NOMO-1 (cell line): ENCODE measurements at regions not wholly inside any gene's neighbourhood (a gene's known extent, or its start where the extent isn't known, plus 50 kb on each side); places are given as distances from the start of the nearest gene placed in this dataset.

Experiments used
- DNase-seq, 2 experiments: peaks; one replicate each; lab custom pipeline; 2025; ENCODE audit not compliant: unreplicated experiment in 2 of 2; lab: John Stamatoyannopoulos, UW

DNA sequence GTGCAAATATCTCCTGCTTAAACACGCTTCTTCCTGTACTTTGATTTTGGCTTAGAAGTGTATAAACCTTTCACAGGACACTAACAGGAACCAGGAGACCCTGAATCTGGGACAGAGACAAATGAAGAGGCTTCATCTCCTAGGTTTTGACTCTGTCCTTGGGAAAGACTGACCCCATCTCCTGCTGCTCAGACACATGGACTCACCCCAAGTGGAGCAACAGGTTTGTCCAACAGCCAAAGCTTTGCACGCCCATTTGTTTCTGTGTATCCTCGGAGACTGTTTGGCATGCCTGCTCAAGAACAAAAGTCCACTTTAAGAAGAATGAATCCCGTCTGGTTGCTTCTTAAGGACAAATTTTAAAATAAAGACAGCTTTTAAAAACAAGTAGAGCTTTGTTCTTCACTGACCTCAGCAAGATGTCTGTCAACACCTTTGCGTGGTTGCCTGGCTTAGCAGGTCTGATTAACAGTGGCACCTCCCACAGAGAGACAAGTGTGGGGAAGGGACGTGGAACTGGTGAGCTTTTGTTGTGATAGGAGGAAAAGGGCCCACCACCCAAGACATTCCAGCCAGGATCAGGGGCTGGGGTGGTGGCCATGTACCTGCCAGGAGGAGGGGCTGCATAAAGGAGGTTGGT is 202.6 kb downstream of the SOD2 start:
- no peak for DNase-seq

DNA sequence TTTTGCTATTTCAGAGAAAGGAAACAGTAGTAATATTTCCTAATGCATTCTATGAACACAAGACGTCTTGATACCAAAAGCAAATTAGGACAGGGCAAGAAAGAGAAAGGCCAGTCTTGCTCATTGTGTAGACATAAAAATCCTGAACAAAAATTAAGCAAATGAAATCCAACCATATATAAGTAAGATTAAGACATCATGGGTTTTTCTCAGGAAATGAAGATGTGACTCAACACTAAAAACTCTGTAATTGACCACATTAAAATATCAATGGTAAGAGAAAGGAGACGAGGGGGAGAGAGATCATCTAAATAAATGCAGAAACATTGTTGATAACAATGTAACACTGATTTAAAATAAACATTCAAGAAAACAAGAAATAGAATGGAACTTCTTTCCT is 205.4 kb downstream of the SOD2 start:
- DNase-seq, result no peak

DNA sequence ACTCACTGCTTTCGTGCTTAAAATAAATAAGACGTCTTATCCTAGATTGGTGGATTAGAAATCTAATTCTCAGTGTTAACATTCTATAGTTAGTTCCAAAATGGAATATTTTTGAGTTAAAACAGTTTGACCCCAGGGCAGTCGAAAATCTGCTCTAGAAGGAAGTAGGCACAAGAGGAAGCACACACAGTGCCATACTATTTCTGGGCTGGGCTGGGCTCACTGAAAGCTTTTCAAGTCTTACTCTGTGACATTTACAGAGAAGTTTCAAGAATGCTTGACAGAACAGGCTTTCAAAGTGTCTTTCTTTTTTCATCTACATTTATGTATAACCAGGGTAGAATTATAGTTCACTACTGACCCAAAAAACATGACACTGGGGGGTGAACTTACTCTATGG is 209.8 kb downstream of the SOD2 start:
- DNase-seq, result no peak

DNA sequence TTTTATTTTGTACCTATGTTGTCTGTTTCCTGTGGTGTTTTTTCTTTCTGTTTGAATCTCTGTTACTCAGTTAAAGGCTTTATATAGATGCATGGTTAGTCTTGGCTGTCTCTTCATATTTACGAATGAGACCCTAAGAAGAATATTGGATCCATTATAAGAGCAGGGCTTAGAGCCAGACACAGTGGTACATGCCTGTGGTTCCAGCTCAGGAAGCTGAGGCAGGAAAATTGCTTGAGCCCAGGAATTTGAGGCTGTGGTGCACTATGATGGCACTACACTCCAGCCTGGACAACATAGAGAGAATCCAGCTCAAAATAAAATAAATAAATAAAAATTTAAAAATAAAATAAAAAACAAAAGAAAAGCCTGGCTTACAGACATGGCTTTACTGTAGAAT is 211.1 kb downstream of the SOD2 start:
- no peak for DNase-seq

DNA sequence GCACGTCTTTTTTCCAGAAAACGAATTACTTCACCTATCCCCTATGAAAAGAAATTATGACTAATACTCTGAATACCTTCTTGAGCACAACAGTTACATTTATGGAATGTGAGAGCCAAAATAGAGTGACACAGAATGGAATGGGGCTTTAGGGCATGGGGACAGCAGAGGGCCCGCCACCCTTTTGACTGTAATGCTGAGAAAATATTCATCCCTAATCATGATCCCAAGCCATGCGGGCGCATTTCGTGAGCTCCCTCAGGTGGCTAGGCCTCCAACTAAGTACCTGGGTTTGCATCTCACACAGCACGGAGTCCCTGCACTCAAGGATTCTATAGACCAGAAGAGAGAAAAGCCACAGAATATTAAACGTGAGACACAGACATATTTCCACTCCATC is 212.6 kb downstream of the SOD2 start:
- no peak for DNase-seq

DNA sequence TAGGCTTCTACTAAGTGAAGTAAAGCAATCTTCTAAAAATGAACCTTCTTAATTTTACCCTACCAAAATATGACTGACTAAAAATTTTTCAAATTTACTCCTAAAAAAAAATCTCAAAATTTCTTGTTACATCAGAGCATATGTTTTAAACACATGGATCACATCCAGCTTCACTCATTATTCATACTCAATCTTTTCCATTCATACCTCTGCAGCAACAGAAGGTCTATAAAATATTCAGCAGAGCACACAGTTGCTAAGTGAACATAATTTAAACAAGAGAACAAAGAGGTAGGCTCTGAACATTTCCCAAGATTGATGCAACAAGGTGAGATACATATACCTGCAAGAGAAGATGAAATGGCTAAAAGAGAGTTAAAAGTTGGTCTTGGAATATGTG is 213.9 kb downstream of the SOD2 start:
- no peak for DNase-seq

DNA sequence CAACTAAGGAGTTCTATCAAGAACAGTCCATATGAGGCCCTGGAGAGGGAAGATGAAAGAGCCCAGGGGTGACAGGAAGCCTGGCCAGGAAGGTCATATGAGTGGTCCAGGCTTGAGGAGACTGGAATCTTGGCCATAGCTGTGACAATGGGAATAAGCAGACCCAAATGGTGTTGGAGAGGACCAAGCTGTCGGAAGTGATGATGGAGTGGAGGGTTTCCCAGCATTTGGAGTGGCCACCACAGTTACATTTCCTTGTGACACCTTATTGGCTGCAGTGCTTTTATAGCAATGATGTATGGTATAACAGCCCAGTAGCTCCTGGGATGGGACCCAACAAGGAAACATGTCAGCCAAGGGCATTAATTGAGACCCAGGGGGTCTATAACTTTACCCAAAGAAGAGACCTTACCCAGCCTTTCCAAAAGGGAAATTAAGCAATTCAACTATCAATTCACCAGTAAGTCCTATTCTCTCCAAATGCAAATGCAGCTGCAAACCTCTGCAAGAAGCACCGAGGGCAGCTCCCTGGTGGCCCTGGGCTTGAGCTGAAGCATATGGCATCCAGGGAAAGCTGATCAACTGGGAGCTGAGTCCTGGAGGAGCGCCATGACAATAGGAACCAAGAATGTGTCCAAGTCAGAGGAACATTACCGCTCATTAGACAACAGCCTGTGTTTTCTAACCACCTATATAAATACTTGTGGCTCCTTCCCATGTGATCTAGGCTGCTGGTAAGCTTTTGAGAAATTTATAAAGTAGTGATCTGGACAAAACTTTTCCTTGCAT is 219.4 kb downstream of the SOD2 start:
- no peak for DNase-seq

DNA sequence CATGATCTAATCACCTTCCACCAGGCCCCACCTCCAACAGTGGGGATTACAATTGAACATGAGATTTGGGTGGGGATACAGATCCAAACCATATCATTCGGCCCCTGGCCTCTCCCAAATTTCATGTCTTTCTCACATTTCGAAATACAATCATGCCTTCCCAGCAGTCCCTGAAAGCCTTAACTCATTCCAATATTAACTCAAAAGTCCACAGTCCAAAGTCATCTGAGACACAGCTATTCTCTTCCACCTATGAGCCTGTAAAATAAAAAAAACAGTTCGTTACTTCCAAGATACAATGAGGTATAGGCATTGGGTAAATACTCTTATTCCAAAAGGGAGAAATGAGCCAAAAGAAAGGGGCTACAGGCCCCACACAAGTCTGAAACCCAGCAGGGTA is 222.6 kb downstream of the SOD2 start:
- DNase-seq, result no peak

DNA sequence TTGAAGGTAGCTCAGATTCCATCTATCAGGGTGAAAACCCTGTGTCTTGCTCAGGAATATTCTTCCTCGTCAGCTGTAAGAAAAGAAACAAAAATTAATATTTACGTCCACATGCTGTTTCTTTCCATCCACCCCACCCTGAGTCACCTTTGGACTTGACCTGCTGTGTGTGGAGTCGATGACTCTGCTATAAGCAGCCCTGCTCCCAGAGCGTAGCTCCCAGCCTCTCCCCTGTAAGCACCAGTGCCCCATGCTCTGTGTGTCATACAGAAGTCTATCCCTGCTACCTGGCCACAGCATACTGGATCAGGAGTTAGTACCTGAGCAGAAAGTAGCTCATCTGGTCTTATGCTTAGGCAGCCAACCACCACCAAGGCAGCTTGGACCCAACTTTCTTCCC is 223.6 kb downstream of the SOD2 start:
- no peak for DNase-seq

DNA sequence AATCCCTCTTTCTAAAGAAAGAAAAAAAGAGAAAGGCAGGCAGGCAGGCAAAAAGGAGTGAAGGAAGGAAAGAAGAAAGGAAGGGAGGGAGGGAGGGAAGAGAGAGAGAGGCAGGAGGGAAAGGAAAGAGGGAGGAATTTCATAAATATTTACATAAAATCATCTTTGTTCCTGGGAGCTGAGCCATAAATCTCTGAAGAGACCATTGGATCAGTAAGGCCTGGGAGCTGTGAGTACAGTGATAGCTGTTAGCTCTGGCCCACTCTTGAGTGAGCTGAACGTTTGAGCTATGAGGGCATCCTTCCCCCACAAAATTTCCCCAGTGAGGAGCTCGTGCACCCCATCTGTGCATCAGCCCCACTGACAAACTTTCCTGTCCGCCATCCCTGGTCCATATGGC is 224.0 kb downstream of the SOD2 start:
- DNase-seq, result no peak

DNA sequence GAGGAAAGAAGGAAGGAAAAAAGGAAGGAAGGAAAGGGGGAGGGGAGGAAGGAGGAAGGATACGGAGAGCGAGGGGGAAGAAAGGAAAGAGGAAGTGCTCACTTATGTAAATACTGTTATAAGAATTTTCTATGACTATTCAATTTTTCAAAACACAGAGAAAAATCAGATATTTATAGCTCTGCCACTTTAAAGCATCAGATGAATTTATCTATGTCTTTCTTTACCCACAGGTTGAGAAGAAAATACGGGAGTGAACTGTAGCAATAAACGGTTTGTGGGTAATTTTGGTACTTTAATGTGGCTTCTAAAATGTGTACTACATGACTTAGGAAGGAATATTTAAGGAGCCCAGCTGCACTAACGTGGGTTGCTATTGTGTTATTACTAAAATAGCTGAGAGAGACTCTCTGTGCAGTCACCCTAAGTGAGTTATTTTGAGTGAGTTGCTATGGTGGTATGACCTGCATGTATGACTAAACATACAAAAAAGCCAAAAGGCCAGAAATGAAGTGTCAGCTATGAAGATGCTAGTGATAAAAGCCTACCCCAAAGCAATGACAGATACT is 225.5 kb downstream of the SOD2 start:
- peak in 1 of 2 experiments; percentile 29 for DNase-seq

DNA sequence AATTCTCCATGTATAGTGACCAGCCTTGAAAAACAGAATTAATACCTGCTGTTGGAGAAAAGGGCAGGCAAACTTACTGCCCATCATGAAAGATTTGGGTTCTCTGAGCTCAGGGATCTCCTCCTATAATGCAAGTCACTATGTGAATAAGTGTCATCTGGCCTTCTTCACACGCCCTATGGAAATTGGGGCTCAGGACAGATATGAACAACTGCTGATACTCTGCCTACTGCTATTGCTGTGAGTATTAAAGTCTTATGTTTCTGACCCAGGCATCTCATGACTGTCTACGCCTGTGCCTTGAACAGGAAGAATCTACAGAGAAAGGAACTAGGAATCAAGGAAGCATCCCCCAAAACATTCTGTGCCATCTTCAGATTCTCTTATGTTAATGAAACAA is 226.1 kb downstream of the SOD2 start:
- DNase-seq, result no peak

DNA sequence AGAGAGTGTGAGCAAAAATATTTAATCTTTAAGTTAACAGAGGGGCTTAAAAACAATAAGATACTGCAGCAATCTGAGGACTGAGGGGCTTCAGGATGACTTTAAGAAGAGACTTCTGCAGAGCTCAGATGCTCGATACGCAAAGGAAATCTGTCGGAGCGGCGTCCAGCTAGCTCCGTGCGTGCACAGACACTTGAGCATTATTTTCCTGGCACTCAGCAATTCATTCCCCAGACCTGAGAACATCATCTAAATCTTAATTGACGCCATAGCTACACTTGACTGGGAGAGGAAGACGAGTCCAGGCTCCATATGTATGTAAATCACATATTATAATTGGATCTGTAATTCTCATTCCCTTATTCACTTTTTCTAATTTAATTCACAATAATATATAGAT is 228.2 kb downstream of the SOD2 start:
- no peak for DNase-seq

DNA sequence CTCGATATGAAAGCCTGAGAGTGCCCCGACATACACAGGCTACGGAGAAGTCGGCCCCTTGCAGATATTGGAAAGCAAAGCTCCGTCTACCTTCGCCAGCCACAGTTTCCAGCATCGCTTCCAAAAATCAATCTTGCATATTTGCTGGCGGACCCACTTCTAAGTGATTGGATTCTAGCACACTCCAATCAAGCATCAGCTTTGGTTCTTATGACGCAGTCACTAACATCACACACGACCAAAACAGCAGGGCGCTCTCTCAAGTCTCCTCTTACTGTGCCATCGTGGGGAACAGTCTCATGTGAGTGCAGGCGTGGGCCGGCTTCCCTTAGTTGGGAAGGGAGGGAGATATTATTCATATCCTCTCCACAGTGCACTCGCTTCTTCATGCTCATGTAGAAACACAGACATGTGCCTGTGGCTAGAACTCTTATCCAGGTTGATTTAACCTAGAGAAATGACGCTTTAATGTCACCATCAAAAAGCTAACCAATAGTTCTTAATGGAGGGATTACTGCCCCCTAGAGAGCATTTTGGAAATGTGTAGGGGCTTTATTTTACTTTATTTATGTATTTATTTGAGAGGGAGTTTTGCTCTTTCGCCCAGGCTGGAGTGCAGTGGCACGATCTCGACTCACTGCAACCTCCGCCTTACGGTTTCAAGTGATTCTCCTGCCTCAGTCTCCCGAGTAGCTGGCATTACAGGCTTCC is 229.8 kb downstream of the SOD2 start:
- DNase-seq, result peak in 1 of 2 experiments; percentile 33

DNA sequence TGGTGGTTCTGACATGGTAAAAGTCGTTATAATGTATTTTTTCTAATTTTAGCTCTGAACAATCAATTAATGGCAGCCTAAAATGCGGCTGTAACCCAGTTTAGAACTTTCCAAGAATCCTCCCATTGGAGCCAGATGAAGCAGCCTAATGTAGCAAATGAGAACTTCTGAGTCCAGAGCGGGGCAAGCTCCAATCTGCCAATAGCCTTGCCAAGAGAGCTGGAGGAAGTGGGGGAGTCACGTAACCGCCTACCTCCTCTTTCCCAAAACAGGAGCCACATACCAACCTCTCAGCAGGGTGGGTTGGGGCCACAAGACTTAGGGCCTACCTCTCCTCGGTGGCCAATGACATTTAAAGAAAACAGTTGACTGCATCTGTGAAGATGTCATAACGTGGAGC is 230.6 kb downstream of the SOD2 start:
- no peak for DNase-seq

DNA sequence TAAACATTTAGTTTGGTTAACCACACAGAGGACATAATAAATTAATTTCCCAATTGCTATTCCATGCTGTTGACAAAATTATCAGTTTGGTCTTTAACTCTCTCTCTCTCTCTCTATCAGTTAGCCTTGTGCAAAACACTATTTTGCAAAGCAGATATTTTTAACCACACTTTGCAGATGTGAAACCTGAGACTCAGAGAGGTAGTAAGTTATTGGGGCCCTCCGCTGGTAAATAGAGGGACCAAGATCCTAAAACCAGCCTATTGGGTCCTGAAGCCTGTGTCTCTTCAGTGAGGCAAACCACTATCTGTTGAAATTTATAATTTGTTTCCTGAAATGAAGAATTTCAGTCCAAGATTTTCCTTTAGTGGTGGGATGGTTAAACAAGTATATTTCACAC is 231.0 kb downstream of the SOD2 start:
- DNase-seq, result peak; percentile 41 to 66

DNA sequence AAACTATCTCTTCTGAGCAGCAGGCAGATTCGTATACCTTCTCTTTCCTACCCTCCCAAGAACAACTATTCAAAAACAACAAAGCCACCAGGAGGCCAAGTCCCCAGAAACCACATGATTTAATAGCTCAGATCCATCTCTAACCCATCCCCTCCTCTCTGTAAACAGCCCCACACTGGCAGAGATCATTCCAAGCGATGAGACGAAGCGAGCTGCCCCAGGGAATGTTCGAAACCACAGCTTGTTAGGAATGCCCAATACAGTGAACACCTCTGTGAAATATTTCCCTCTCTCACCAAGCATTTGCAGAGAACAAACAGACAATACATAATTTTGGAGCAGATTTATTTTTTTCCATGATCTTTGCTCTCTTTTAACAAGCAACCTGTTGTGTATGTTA is 231.8 kb downstream of the SOD2 start:
- DNase-seq, result no peak

DNA sequence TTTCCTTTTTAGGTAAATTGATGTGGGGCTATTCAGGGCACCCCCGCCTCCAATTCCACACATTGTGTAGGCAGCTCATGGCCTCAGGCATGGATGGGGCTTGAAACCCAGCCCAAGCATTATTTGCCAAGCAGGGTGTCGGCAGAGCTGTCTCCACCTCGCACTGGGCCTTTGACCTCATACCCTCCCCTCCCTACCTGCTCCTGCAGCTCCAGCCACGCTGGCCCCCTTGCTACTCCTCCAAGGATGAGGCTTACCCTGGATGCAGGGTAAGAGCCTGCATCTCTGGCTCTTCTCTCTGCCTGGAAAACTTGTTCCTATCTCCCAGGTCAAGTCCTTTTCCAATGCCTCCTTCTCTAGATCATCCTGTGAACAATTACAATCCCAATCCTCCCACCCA is 232.6 kb downstream of the SOD2 start:
- DNase-seq, result no peak

DNA sequence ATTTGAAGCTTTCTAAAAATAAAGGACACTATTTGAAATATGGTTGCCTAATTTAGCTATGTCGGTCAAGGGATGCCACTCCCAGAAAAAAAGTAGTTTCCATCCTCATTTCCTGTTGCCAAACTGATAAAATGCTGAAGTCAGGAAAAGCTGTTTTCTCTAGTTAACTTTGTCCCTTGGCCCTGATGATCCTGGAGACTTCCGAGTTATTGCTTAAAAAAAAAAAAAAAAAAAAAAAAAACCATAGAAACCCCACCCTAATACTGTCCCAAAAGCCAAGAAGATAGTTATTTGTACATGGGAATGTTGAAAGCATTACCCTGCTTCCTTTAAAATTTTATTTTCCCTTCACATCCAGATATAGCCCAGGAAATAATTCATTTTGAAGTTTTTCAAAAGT is 236.7 kb downstream of the SOD2 start:
- peak; percentile 17 to 28 for DNase-seq

DNA sequence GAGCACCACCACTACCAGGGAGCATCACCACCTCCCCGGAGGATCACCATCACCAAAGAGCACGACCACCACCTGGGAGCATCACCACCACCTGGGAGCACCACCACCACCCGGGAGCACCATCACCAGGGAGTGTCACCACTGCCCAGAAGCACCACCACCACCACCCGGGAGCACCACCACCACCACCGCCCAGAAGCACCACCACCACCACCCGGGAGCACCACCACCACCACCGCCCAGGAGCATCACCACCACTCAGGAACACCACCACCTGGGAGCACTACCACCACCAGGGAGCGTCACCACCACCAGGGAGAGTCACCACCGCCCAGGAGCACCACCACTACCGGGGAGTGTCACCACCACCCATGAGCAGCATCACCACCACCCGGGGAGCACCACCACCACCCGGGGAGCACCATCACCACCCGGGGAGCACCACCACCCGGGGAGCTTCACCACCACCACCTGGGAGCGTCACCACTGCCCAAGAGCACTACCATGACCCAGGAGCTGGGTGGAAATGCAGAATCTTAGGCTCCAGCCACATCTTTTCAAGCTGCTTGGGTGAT is 237.3 kb downstream of the SOD2 start:
- no peak for DNase-seq

DNA sequence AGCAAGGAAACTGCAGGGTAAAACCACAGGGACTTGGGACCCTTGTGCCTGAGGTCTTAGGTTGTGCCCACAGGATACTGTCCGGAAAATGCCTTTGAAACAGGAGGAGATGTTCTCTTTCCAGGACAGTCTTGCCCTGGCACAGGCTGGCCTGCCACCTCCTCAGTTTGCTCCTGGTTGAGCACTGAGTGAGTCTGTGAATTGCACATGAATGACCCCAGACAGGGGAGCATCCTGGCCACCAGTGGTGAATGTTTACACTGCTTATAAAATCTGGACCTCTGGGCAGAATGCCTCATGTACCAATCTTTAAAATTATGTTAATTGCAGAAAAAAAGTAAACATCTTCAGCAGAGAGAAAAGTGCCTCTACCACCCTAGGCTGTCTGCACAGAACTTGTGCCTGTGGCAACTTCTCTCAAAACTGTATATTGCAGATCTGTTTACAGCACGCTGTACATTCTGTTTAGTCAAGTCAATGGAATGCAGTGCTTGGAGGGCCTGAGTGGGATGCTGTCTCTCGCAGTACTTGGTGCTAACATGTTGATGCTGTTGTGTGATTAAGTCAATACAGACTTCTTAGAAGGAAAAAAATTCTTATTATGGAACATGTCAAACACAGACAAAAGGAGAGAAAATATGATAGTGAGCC is 242.1 kb downstream of the SOD2 start:
- DNase-seq, result no peak
